ENCODE measurements at regions not wholly inside any gene's neighbourhood (a gene's known extent, or its start where the extent isn't known, plus 50 kb on each side); places are given as distances from the start of the nearest gene placed in this dataset.
"Not testable (repeated sequence)": the region's sequence is repeated elsewhere in the genome, so short reads cannot be mapped to it uniquely, and the experiment has no call there.

GRCh38 chr12:90548595-90548994 is 406.4 kb downstream of the CCER1 start:
- Mint-ChIP-seq H3K27me3 (ENCODE audit: low read depth) (no peaks in the 10 kb centered on the region), H3K27ac (no peak overlapping the region), H3K9me3 (no peaks in the 10 kb centered on the region), H3K4me1 (ENCODE audit: low read depth) (no peaks in the 10 kb centered on the region), H3K36me3 (ENCODE audit: low read depth) (no peaks in the 10 kb centered on the region), H3K4me3 (no peak overlapping the region)
- intact Hi-C loops (cut with micrococcal nuclease): no loop called here
- no peak for DNase-seq
- CTCF ChIA-PET: no interaction called here

- no peaks in the 10 kb centered on the region for H3K36me3 Mint-ChIP-seq (ENCODE audit: low read depth)
- H3K9me3 Mint-ChIP-seq: no peaks in the 10 kb centered on the region
- no peak overlapping the region for H3K4me3 Mint-ChIP-seq
- DNase-seq: no peak
- no peaks in the 10 kb centered on the region for H3K27me3 Mint-ChIP-seq (ENCODE audit: low read depth)
- no peak overlapping the region for H3K27ac Mint-ChIP-seq
- no peaks in the 10 kb centered on the region for H3K4me1 Mint-ChIP-seq (ENCODE audit: low read depth)
- intact Hi-C loops (cut with micrococcal nuclease): no loop called here
- CTCF ChIA-PET: no interaction called here
Observed at GRCh38 chr12:90546511-90546910, 408.5 kb downstream of the CCER1 start.

GRCh38 chr12:90543841-90544240 is 411.1 kb downstream of the CCER1 start:
- no peaks in the 10 kb centered on the region for H3K36me3 Mint-ChIP-seq (ENCODE audit: low read depth)
- no peak overlapping the region for H3K4me3 Mint-ChIP-seq
- intact Hi-C loops (cut with micrococcal nuclease): no loop called here
- no peaks in the 10 kb centered on the region for H3K27me3 Mint-ChIP-seq (ENCODE audit: low read depth)
- DNase-seq: no peak
- H3K27ac Mint-ChIP-seq: no peak overlapping the region
- no peaks in the 10 kb centered on the region for H3K4me1 Mint-ChIP-seq (ENCODE audit: low read depth)
- CTCF ChIA-PET: no interaction called here
- H3K9me3 Mint-ChIP-seq: no peaks in the 10 kb centered on the region

GRCh38 chr12:90543374-90543773 is 411.6 kb downstream of the CCER1 start:
- Mint-ChIP-seq H3K27ac (no peak overlapping the region), H3K9me3 (no peaks in the 10 kb centered on the region), H3K36me3 (ENCODE audit: low read depth) (no peaks in the 10 kb centered on the region), H3K4me1 (ENCODE audit: low read depth) (no peaks in the 10 kb centered on the region), H3K4me3 (no peak overlapping the region), H3K27me3 (ENCODE audit: low read depth) (no peaks in the 10 kb centered on the region)
- intact Hi-C loops (cut with micrococcal nuclease): no loop called here
- CTCF ChIA-PET: no interaction called here
- DNase-seq: no peak

GRCh38 chr12:90542852-90543251 is 412.1 kb downstream of the CCER1 start:
- H3K9me3 Mint-ChIP-seq; intact Hi-C loops (cut with micrococcal nuclease); H3K27me3 Mint-ChIP-seq (ENCODE audit: low read depth); H3K27ac Mint-ChIP-seq; DNase-seq; CTCF ChIA-PET; H3K4me1 Mint-ChIP-seq (ENCODE audit: low read depth); H3K4me3 Mint-ChIP-seq; H3K36me3 Mint-ChIP-seq (ENCODE audit: low read depth): not testable (repeated sequence)

- DNase-seq; H3K27ac Mint-ChIP-seq; H3K27me3 Mint-ChIP-seq (ENCODE audit: low read depth); intact Hi-C loops (cut with micrococcal nuclease); H3K9me3 Mint-ChIP-seq; H3K36me3 Mint-ChIP-seq (ENCODE audit: low read depth); H3K4me3 Mint-ChIP-seq; CTCF ChIA-PET; H3K4me1 Mint-ChIP-seq (ENCODE audit: low read depth): not testable (repeated sequence)
Observed at GRCh38 chr12:90533828-90534227, 421.1 kb downstream of the CCER1 start.

- no peak overlapping the region for H3K4me3 Mint-ChIP-seq
- peaks cover 5% of the 10 kb centered on the region for H3K27me3 Mint-ChIP-seq (ENCODE audit: low read depth)
- H3K36me3 Mint-ChIP-seq (ENCODE audit: low read depth): no peaks in the 10 kb centered on the region
- intact Hi-C loops (cut with micrococcal nuclease): no loop called here
- no peak for DNase-seq
- H3K9me3 Mint-ChIP-seq: no peaks in the 10 kb centered on the region
- H3K4me1 Mint-ChIP-seq (ENCODE audit: low read depth): peaks cover 4% of the 10 kb centered on the region
- no peak overlapping the region for H3K27ac Mint-ChIP-seq
- CTCF ChIA-PET: no interaction called here
Observed at GRCh38 chr12:90520002-90520734, 434.8 kb downstream of the CCER1 start.

- H3K27me3 Mint-ChIP-seq (ENCODE audit: low read depth): peaks cover 6% of the 10 kb centered on the region
- no peak overlapping the region for H3K4me3 Mint-ChIP-seq
- no peak overlapping the region for H3K27ac Mint-ChIP-seq
- H3K36me3 Mint-ChIP-seq (ENCODE audit: low read depth): no peaks in the 10 kb centered on the region
- peaks cover 4% of the 10 kb centered on the region for H3K4me1 Mint-ChIP-seq (ENCODE audit: low read depth)
- intact Hi-C loops (cut with micrococcal nuclease): loop anchor here (10.0 kb wide), 1 partner anchor 954 kb away; no protein-coding TSS in a partner anchor
- CTCF ChIA-PET: no interaction called here
- H3K9me3 Mint-ChIP-seq: no peaks in the 10 kb centered on the region
- no peak for DNase-seq
Observed at GRCh38 chr12:90519285-90519684, 435.7 kb downstream of the CCER1 start.

GRCh38 chr12:90515199-90516175 is 439.5 kb downstream of the CCER1 start:
- no peaks in the 10 kb centered on the region for H3K9me3 Mint-ChIP-seq
- no peak overlapping the region for H3K4me3 Mint-ChIP-seq
- H3K4me1 Mint-ChIP-seq (ENCODE audit: low read depth): peaks cover 4% of the 10 kb centered on the region

GRCh38 chr12:90514325-90514724 is 440.7 kb downstream of the CCER1 start:
- CTCF ChIA-PET: interaction anchor here (0.6 kb wide), 1 partner anchor 44 kb away, joined by 5 read pairs; no protein-coding TSS in a partner anchor
- Mint-ChIP-seq H3K9me3 (no peaks in the 10 kb centered on the region), H3K4me1 (ENCODE audit: low read depth) (peaks cover 4% of the 10 kb centered on the region), H3K27me3 (ENCODE audit: low read depth) (peaks cover 7% of the 10 kb centered on the region), H3K36me3 (ENCODE audit: low read depth) (no peaks in the 10 kb centered on the region), H3K4me3 (no peak overlapping the region), H3K27ac (no peak overlapping the region)
- DNase-seq: no peak
- intact Hi-C loops (cut with micrococcal nuclease): loop anchor here (10.0 kb wide), 1 partner anchor 950 kb away; no protein-coding TSS in a partner anchor

More at GRCh38 chr12:90515199-90516175, 439.5 kb downstream of the CCER1 start:
- H3K36me3 Mint-ChIP-seq (ENCODE audit: low read depth): no peaks in the 10 kb centered on the region
- intact Hi-C loops (cut with micrococcal nuclease): loop anchor here (10.0 kb wide), 1 partner anchor 951 kb away; no protein-coding TSS in a partner anchor
- peaks cover 10% of the 10 kb centered on the region for H3K27me3 Mint-ChIP-seq (ENCODE audit: low read depth)
- CTCF ChIA-PET: interaction anchor here (0.6 kb wide), 1 partner anchor 950 kb away, joined by 7 read pairs; no protein-coding TSS in a partner anchor
- no peak for DNase-seq
- no peak overlapping the region for H3K27ac Mint-ChIP-seq

GRCh38 chr12:90512518-90512917 is 442.5 kb downstream of the CCER1 start:
- H3K36me3 Mint-ChIP-seq (ENCODE audit: low read depth): no peaks in the 10 kb centered on the region
- peaks cover 7% of the 10 kb centered on the region for H3K27me3 Mint-ChIP-seq (ENCODE audit: low read depth)
- H3K27ac Mint-ChIP-seq: no peak overlapping the region
- CTCF ChIA-PET: no interaction called here
- H3K4me3 Mint-ChIP-seq: no peak overlapping the region
- DNase-seq: no peak
- peaks cover 4% of the 10 kb centered on the region for H3K4me1 Mint-ChIP-seq (ENCODE audit: low read depth)
- no peaks in the 10 kb centered on the region for H3K9me3 Mint-ChIP-seq
- intact Hi-C loops (cut with micrococcal nuclease): loop anchor here (10.0 kb wide), 1 partner anchor 948 kb away; no protein-coding TSS in a partner anchor

- no peak for DNase-seq
- H3K4me1 Mint-ChIP-seq (ENCODE audit: low read depth): peaks cover 3% of the 10 kb centered on the region
- CTCF ChIA-PET: no interaction called here
- H3K27ac Mint-ChIP-seq: no peak overlapping the region
- H3K36me3 Mint-ChIP-seq (ENCODE audit: low read depth): no peaks in the 10 kb centered on the region
- peaks cover 5% of the 10 kb centered on the region for H3K27me3 Mint-ChIP-seq (ENCODE audit: low read depth)
- no peaks in the 10 kb centered on the region for H3K9me3 Mint-ChIP-seq
- intact Hi-C loops (cut with micrococcal nuclease): loop anchor here (10.0 kb wide), 1 partner anchor 946 kb away; no protein-coding TSS in a partner anchor
- H3K4me3 Mint-ChIP-seq: no peak overlapping the region
Observed at GRCh38 chr12:90510948-90511347, 444.0 kb downstream of the CCER1 start.
